Activated T-helper 2 cell treated with anti-CD3 and anti-CD28 coated beads, Interferon-gamma antibody, Interleukin-2, Interleukin-4, amounts not matched to agents 10 μg/mL and 5 μg/mL and 100 μg/mL, durations not matched to agents 14 hours and 24 hours and 36 hours (primary cell): ENCODE measurements at regions not wholly inside any gene's neighbourhood (a gene's known extent, or its start where the extent isn't known, plus 50 kb on each side); places are given as distances from the start of the nearest gene placed in this dataset.

ENCODE experiments used
- DNase-seq: peaks from one replicate; pipeline ENCODE4 v3.0.0; 2021; ENCODE audit warnings: low spot score
- H3K27ac Mint-ChIP-seq: one replicate; pipeline ENCODE4 v1.8.0; 2021; ENCODE audit warnings: mixed read lengths
- H3K27me3 Mint-ChIP-seq: one replicate; pipeline ENCODE4 v1.8.0; 2021; ENCODE audit warnings: low read depth, mixed read lengths
- H3K36me3 Mint-ChIP-seq: one replicate; pipeline ENCODE4 v1.8.0; 2021; ENCODE audit warnings: low read depth, mixed read lengths
- H3K4me1 Mint-ChIP-seq: one replicate; pipeline ENCODE4 v1.8.0; 2021; ENCODE audit warnings: low read depth, mixed read lengths
- H3K4me3 Mint-ChIP-seq: one replicate; pipeline ENCODE4 v1.8.0; 2021; ENCODE audit warnings: low read depth, mild to moderate bottlenecking, moderate library complexity, mixed read lengths
- H3K9me3 Mint-ChIP-seq: one replicate; pipeline ENCODE4 v1.8.0; 2021; ENCODE audit warnings: mixed read lengths
- intact Hi-C: fragments of 100-400 bp; cut with micrococcal nuclease; formaldehyde crosslinking; loops from one replicate; pipeline ENCODE4 v1.15.1; 2023

GRCh38 chr22:48440176-48440575 is 1387.5 kb downstream of the BRD1 start:
- Mint-ChIP-seq H3K27me3 (no peaks in the 10 kb centered on the region), H3K27ac (no peak overlapping the region), H3K4me1 (no peaks in the 10 kb centered on the region), H3K9me3 (no peaks in the 10 kb centered on the region), H3K4me3 (no peak overlapping the region), H3K36me3 (no peaks in the 10 kb centered on the region)
- no peak for DNase-seq
- intact Hi-C loops = no loop called here

GRCh38 chr22:48439560-48440135 is 1388.0 kb downstream of the BRD1 start:
- intact Hi-C loops = no loop called here
- no peak for DNase-seq
- H3K27me3 Mint-ChIP-seq = no peaks in the 10 kb centered on the region
- no peaks in the 10 kb centered on the region for H3K36me3 Mint-ChIP-seq
- no peaks in the 10 kb centered on the region for H3K9me3 Mint-ChIP-seq
- H3K4me3 Mint-ChIP-seq = no peak overlapping the region
- no peaks in the 10 kb centered on the region for H3K4me1 Mint-ChIP-seq
- no peak overlapping the region for H3K27ac Mint-ChIP-seq

- Mint-ChIP-seq H3K9me3 (no peaks in the 10 kb centered on the region), H3K27ac (no peak overlapping the region), H3K27me3 (no peaks in the 10 kb centered on the region), H3K4me3 (no peak overlapping the region), H3K4me1 (no peaks in the 10 kb centered on the region), H3K36me3 (no peaks in the 10 kb centered on the region)
- intact Hi-C loops = no loop called here
- no peak for DNase-seq
Measured at GRCh38 chr22:48438800-48439559, 1388.7 kb downstream of the BRD1 start.

GRCh38 chr22:48438096-48438495 is 1389.6 kb downstream of the BRD1 start:
- no peak overlapping the region for H3K27ac Mint-ChIP-seq
- H3K4me3 Mint-ChIP-seq = no peak overlapping the region

GRCh38 chr22:48436201-48436931 is 1391.3 kb downstream of the BRD1 start:
- intact Hi-C loops = no loop called here
- H3K36me3 Mint-ChIP-seq = no peaks in the 10 kb centered on the region
- no peak for DNase-seq
- no peaks in the 10 kb centered on the region for H3K4me1 Mint-ChIP-seq
- no peaks in the 10 kb centered on the region for H3K27me3 Mint-ChIP-seq
- H3K4me3 Mint-ChIP-seq = no peak overlapping the region
- H3K9me3 Mint-ChIP-seq = no peaks in the 10 kb centered on the region
- no peak overlapping the region for H3K27ac Mint-ChIP-seq

More at GRCh38 chr22:48438096-48438495, 1389.6 kb downstream of the BRD1 start:
- DNase-seq = no peak
- intact Hi-C loops = no loop called here
- no peaks in the 10 kb centered on the region for H3K9me3 Mint-ChIP-seq
- no peaks in the 10 kb centered on the region for H3K27me3 Mint-ChIP-seq
- H3K36me3 Mint-ChIP-seq = no peaks in the 10 kb centered on the region
- H3K4me1 Mint-ChIP-seq = no peaks in the 10 kb centered on the region

GRCh38 chr22:48434868-48435250 is 1392.8 kb downstream of the BRD1 start:
- intact Hi-C loops = no loop called here
- no peak overlapping the region for H3K27ac Mint-ChIP-seq
- no peak for DNase-seq
- no peaks in the 10 kb centered on the region for H3K4me1 Mint-ChIP-seq
- H3K36me3 Mint-ChIP-seq = no peaks in the 10 kb centered on the region
- no peak overlapping the region for H3K4me3 Mint-ChIP-seq
- no peaks in the 10 kb centered on the region for H3K9me3 Mint-ChIP-seq
- no peaks in the 10 kb centered on the region for H3K27me3 Mint-ChIP-seq

- intact Hi-C loops = no loop called here
- Mint-ChIP-seq H3K4me1 (no peaks in the 10 kb centered on the region), H3K27ac (no peak overlapping the region), H3K9me3 (no peaks in the 10 kb centered on the region), H3K27me3 (no peaks in the 10 kb centered on the region), H3K4me3 (no peak overlapping the region), H3K36me3 (no peaks in the 10 kb centered on the region)
- no peak for DNase-seq
Measured at GRCh38 chr22:48434156-48434867, 1393.4 kb downstream of the BRD1 start.

- no peak overlapping the region for H3K4me3 Mint-ChIP-seq
- no peak overlapping the region for H3K27ac Mint-ChIP-seq
- no peaks in the 10 kb centered on the region for H3K36me3 Mint-ChIP-seq
- intact Hi-C loops = no loop called here
- H3K27me3 Mint-ChIP-seq = no peaks in the 10 kb centered on the region
- H3K9me3 Mint-ChIP-seq = no peaks in the 10 kb centered on the region
- no peaks in the 10 kb centered on the region for H3K4me1 Mint-ChIP-seq
- no peak for DNase-seq
Measured at GRCh38 chr22:48433647-48434046, 1394.0 kb downstream of the BRD1 start.

- H3K9me3 Mint-ChIP-seq = no peaks in the 10 kb centered on the region
- no peak for DNase-seq
- intact Hi-C loops = no loop called here
- H3K27me3 Mint-ChIP-seq = no peaks in the 10 kb centered on the region
- no peaks in the 10 kb centered on the region for H3K4me1 Mint-ChIP-seq
- no peak overlapping the region for H3K4me3 Mint-ChIP-seq
- no peak overlapping the region for H3K27ac Mint-ChIP-seq
- H3K36me3 Mint-ChIP-seq = no peaks in the 10 kb centered on the region
Measured at GRCh38 chr22:48432781-48433518, 1394.7 kb downstream of the BRD1 start.

- no peaks in the 10 kb centered on the region for H3K27me3 Mint-ChIP-seq
- H3K4me1 Mint-ChIP-seq = no peaks in the 10 kb centered on the region
- no peak for DNase-seq
- H3K4me3 Mint-ChIP-seq = no peak overlapping the region
- intact Hi-C loops = no loop called here
- H3K9me3 Mint-ChIP-seq = no peaks in the 10 kb centered on the region
- H3K27ac Mint-ChIP-seq = no peak overlapping the region
- H3K36me3 Mint-ChIP-seq = no peaks in the 10 kb centered on the region
Measured at GRCh38 chr22:48431536-48432315, 1395.9 kb downstream of the BRD1 start.

GRCh38 chr22:48431014-48431413 is 1396.7 kb downstream of the BRD1 start:
- Mint-ChIP-seq H3K4me1 (no peaks in the 10 kb centered on the region), H3K27ac (no peak overlapping the region), H3K27me3 (no peaks in the 10 kb centered on the region), H3K9me3 (no peaks in the 10 kb centered on the region), H3K4me3 (no peak overlapping the region), H3K36me3 (no peaks in the 10 kb centered on the region)
- DNase-seq = no peak
- intact Hi-C loops = no loop called here
